ENCODE measurements at regions not wholly inside any gene's neighbourhood (a gene's known extent, or its start where the extent isn't known, plus 50 kb on each side); places are given as distances from the start of the nearest gene placed in this dataset.
"Not testable (repeated sequence)": the region's sequence is repeated elsewhere in the genome, so short reads cannot be mapped to it uniquely, and the experiment has no call there.

DNA sequence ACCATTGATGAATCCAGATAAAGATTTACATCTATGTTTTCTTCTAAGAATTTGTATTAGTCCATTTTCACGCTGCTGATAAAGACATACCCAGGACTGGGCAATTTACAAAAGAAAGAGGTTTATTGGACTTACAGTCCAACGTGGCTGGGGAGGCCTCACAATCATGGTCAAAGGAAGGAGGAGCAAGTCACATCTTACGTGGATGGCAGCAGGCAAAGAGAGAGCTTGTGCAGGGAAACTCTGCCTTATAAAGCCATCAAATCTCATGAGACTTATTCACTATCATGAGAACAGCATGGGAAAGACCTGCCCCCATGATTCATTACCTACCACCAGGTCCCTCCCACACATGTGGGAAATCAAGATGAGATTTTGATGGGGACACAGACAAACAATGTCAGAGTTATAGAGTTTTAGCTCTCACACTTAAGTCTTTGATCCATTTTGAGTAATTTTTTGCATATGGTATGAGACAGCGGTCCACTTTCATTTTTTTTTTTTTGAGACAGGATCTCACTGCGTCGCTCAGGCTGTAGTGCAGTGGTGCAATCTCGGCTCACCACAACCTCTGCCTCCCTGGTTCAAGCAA is 53.5 kb upstream of the JADE2 start:
- DNase-seq (ENCODE audit: low spot score) = not testable (repeated sequence)

DNA sequence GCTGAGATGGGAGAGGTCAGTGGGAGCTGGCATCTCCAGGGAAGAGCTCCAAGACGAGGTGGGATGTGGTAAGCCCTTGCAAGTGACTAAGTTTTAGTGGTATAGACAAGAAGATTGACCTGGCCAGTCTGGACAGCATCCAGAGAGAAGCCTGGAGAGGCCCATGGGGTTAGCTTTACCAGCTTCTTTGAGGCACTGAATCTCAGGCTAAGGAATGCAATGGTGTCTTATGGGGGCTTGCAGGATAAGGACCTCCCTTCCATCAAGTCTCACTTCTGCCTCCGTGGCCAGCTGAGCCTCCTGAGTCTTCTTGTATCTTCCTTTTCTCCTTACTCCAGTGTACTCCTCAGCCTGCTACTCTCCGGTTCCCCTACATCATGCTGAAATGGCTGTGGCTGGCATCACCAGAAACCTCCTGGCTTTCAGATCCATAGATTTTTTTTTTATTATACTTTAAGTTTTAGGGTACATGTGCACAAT is 56.5 kb upstream of the JADE2 start:
- DNase-seq (ENCODE audit: low spot score) = no peak

DNA sequence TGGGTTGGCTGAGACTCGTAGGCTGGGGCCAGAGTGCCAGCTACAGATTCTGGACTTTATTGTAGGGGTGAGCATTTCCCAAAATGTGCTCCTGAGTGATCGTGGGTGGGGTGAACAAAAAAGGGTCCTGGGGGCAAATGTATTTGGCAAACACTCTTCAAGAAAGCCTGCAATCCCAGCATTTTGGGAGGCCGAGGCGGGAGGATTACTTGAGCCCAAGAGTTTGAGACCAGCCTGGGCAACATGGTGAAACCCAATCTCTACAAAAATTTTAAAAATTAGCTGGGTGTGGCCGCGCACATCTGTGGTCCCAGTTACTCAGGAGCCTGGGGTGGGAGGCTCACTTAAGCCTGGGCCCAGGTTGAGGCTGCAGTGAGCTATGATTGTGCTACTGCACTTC is 55.5 kb upstream of the CDKN2AIPNL start:
- DNase-seq (ENCODE audit: low spot score) = no peak

DNA sequence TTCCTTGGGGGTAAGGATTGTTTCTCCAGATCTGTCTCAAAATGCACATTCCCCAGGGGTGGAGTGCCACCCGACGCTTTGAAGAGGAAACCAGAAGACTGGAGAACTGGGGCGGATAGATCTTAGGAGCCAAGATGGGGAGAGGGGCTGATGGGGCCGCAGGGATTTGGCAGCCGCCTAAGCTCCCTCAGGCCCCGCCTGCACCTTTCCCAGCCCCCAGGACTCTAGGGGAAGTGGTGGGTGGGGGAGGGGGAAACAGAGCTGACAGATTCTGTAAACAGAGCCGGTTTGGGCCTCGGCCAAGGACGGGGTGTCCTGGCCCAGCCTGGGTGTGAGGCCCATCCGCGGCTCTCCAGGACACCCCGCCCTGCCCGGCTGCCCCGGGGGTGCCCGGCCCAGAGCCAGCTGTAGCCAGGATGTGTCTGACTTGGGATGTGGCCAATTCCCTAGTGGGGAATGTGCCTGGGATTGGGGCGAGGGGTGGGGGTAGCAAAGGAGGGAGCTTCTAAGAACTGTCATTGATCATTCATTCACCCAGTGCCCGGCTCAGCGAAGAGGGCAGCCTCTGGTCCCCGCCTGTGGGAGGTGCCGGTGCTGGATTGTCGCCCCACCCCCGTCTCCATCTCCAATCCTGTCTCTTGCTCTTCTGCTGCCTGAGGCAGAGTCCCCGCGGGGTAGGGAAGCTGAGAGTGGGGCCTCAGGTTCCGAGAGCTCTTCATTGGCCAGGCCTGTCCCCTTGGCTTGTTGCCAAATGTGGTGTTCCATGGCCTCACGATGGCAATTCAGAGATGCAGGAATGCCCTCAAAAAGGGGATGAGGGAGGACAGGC is 54.8 kb upstream of the CDKN2AIPNL start:
- DNase-seq (ENCODE audit: low spot score) = peak; percentile 82

DNA sequence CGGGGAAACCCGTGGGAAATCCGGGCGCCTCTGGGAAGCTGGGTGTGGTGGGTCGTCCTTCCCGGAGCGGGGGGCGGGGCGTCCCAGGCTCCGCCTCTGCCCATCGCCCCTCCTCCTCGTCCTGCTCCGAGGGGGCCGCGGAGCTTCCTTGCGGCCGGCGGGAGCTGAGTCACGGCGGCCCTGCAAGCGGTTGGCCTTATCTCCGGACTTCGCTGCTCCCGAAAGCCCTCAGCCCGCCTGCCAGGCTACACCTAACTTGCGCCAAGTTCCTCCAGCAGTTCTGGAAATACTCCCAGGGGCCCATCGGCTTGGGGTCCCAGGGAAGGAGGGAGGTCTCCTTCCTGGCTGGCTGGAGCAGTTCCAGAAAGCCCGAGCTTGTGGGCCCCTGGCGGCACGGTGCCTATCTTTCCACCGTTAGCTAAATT is 54.1 kb upstream of the CDKN2AIPNL start:
- DNase-seq (ENCODE audit: low spot score) = peak; percentile 98

DNA sequence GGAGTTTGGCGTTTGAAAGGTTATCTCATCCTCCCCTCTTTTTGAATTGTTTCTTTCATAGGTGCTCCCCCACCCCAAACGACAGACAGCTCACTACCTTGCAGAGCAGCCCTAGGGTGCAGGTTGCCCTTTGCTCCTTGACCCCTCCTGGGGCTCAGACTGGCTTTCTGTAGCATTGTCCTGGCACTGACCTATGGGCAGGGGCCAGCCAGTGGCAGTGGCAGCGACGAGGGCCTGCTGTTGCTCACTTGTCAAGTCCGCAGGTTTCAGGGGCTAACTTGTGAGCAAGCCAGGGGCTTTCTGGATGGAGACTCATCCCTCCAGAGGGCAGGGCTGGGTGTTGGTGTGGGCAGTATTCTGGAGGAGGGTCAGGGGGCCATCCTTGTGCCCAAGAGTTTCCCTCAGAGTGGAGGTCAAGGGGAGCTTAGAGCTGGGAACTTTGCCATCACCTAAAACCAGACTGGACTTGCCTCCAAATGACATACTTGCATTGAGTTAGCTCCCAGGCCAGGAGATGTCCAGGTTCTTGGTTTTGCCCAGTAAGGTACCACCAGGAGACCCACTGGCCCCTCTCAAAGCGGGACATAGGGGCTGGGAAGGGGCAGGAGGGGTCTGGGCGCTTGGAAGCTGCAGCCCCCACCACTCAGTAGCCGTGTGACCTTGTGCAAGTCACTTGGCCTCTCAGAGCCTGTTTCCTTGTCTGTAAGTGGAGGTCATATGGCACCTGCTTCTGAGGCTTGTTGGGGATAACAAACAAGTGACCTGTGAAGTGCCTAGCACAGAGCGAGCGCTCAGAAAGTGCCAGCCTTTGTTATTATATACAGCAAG is 53.5 kb upstream of the CDKN2AIPNL start:
- DNase-seq (ENCODE audit: low spot score) = no peak

DNA sequence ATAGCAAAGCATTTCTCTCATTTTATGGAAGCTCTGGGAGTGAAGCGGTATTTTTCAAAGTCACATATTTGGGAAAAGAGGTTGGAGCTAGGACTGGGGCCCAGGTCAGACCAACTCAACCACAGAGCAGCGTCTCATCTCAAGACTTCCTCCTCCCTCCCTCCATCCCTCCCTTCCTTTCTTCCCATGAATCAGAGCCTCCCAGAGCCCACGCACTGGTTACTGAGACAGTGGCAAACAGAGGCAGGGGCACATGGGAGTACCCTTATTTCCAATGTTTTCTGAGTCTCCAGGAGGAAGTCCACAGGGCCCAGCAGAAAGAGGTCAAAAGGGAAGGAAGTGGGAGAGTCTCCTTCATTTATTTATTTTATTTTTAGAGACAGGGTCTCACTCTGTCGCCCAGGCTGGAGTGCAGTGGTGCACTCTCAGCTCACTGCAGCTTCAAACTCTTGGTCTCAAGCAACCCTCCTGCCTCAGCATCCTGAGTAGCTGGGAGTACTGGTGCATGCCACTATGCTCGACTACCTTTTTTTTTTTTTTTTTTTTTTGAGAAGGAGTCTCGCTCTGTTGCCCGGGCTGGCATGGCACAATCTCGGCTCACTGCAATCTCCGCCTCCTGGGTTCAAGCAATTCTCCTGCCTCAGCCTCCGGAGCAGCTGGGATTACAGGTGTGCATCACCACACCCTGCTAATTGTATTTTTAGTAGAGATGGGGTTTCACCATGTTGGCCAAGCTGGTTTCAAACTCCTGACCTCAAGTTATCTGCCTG is 52.5 kb upstream of the CDKN2AIPNL start:
- no peak for DNase-seq (ENCODE audit: low spot score)

DNA sequence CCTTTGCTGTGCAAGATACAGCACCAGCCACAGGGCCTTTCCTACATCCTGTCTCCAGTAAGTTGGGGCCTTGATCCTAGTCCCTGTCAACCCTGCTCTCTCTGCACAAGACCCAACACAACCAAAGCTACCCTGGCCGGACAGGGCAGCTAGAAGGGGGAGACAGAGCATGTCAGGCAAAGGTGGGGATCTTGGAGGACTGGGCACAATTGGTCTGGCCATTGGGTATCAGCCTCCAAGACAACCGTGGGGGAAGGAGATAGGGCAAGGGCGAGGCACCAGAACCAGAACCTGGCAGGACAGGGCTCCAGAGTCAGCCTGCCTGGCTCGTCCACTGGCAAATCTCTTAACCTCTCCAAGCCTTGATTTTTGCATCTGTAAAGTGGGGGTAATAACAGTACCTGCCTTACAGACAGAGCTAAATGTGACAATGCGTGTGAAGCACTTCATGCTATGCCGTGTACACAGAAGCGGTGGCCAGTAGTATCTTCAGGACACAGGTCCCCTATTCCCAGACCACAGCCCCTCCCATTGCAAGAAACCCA is 51.6 kb upstream of the CDKN2AIPNL start:
- DNase-seq (ENCODE audit: low spot score) = no peak

DNA sequence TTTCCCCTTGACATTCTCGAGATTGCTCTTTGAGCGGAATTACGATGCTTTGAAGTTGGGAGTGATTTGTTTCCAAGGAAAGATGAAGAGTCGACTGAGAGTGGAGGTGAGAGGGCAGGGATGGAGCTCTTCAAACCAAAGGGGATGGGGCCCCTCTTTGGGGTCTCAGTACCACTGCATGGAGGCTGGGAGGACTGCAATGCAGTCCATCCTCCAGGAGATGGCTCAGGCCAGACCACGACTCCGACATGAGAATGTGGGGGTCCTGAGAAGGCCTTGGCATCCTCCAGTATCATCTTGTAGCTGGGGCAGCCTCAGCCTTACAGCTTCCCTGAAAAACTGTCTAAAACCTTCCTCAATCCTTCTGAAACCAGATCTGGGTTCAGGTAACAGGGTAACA is 51.1 kb upstream of the CDKN2AIPNL start:
- no peak for DNase-seq (ENCODE audit: low spot score)

DNA sequence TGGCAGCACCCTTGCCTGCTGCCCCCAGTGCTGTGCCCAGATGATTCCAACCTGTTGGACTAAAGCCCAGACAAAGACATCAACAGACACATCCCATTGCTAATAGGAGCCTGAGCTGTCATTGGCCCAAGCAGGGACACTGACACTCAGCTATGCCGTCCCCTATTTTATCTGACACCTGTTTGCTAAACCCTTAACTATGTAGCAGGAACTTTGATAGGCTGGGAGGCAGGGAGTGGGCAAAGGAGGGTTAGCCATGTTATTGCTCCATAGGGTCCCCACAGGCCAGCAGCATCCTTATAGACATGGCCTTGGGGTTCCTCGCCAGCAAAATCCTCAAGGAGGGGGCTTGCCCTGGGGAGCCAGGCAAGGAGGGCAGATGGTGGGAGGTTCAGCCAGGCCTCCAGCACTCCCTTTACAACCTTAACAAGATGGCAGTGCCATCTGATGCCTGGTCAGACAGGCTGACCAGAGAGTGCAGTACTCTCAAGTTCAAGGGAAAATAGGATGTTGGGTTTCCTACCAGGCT is 50.4 kb upstream of the CDKN2AIPNL start:
- DNase-seq (ENCODE audit: low spot score) = no peak

All from GM03348 (cell line).